Upper lobe of left lung (tissue), 4 donors: ENCODE measurements at regions not wholly inside any gene's neighbourhood (a gene's known extent, or its start where the extent isn't known, plus 50 kb on each side); places are given as distances from the start of the nearest gene placed in this dataset.

Experiments used
- POLR2AphosphoS5 ChIP-seq, 2 donors: sonication (generic); formaldehyde crosslinking; IDR thresholded peaks; one replicate each; pipeline ENCODE4 v1.5.1; 2017; ENCODE audit warnings: antibody characterized with exemption in 2 of 2
- TF ChIP-seq, protein P1 (sequence below), 6 experiments: fragments of 450-650 bp in 4 of 6; fragments of 200-600 bp in 2 of 6; sonication (generic) in 2 of 6; IDR thresholded peaks; one replicate each; pipeline ENCODE4 v1.5.1; 2016 to 2019; ENCODE audit warnings: antibody characterized with exemption in 6 of 6

DNA sequence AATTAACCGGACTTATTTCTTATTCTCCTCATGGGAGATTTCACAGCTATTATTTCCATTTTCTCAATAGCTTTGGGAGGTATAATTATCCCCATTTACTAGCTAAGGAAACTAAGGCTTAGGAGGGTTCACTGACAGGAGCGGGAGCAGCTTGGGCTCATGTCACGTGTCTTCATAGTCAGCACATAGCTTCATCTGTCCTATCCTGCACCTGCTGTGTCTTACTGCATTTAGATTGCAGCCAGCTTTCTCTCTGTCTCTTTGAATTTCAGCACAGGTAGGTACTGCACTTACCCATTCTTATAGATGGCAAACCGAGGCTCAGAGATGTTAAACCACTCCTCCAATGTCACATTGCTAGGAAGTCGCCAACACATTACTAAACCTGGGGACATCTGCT is 839.9 kb downstream of the MAFB start:
- TF ChIP-seq POLR2AphosphoS5 (IDR thresholded peaks at IDR 0.05) = no peak
- TF ChIP-seq, protein P1, sequence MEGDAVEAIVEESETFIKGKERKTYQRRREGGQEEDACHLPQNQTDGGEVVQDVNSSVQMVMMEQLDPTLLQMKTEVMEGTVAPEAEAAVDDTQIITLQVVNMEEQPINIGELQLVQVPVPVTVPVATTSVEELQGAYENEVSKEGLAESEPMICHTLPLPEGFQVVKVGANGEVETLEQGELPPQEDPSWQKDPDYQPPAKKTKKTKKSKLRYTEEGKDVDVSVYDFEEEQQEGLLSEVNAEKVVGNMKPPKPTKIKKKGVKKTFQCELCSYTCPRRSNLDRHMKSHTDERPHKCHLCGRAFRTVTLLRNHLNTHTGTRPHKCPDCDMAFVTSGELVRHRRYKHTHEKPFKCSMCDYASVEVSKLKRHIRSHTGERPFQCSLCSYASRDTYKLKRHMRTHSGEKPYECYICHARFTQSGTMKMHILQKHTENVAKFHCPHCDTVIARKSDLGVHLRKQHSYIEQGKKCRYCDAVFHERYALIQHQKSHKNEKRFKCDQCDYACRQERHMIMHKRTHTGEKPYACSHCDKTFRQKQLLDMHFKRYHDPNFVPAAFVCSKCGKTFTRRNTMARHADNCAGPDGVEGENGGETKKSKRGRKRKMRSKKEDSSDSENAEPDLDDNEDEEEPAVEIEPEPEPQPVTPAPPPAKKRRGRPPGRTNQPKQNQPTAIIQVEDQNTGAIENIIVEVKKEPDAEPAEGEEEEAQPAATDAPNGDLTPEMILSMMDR (IDR thresholded peaks at IDR 0.05) = no peak
